HEK293T (cell line): ENCODE measurements at regions not wholly inside any gene's neighbourhood (a gene's known extent, or its start where the extent isn't known, plus 50 kb on each side); places are given as distances from the start of the nearest gene placed in this dataset.

ENCODE experiments used
- ELF4 ChIP-seq: fragments of 450-650 bp; IDR thresholded peaks from 2 replicates; pipeline ENCODE4 v1.6.1; 2017; ENCODE audit warnings: antibody characterized with exemption
- HDGF ChIP-seq: fragments of 450-650 bp; IDR thresholded peaks from 2 replicates; pipeline ENCODE4 v1.6.1; 2017; ENCODE audit warnings: antibody characterized with exemption, borderline replicate concordance
- NFRKB ChIP-seq: fragments of 450-650 bp; IDR thresholded peaks from 2 replicates; pipeline ENCODE4 v1.6.1; 2016; ENCODE audit warnings: mild to moderate bottlenecking, moderate library complexity
- SP1 ChIP-seq: fragments of 450-650 bp; IDR thresholded peaks from 2 replicates; pipeline ENCODE4 v1.6.1; 2017
- SUZ12 ChIP-seq: fragments of 450-650 bp; IDR thresholded peaks from 2 replicates; pipeline ENCODE4 v1.6.1; 2016; ENCODE audit warnings: mild to moderate bottlenecking
- ZNF384 ChIP-seq: fragments of 450-650 bp; IDR thresholded peaks from 2 replicates; pipeline ENCODE4 v1.6.1; 2016

- TF ChIP-seq SP1 = no peak
- no peak for TF ChIP-seq SUZ12
- TF ChIP-seq NFRKB = no peak
- TF ChIP-seq ZNF384 = no peak
- no peak for TF ChIP-seq ELF4
- TF ChIP-seq HDGF = no peak
Observed at GRCh38 chr5:158086856-158087255, 227.9 kb upstream of the CLINT1 start.
